ENCODE measurements at regions not wholly inside any gene's neighbourhood (a gene's known extent, or its start where the extent isn't known, plus 50 kb on each side); places are given as distances from the start of the nearest gene placed in this dataset.

DNA sequence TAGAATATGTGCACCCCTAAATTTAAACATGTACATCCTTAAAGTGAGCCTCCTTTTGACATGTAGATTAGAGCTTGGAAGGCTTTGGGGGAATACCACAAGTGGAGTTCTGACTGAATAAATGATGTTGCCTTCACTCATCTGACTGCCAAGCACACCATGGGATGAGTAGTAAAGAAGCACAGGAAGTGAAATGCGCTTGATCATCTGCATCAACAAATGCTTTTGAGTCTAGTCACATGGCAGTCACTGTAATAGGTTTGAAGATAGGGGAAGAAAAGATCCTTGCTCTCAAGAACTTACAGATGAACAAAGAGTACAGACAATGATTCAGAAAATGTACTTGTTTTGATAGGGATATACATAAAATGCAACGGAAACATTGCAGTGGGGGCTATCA lies 62.0 kb upstream of the STARD4 start:
- TF ChIP-seq EEA1 (CRISPR knock-in tag; IDR thresholded peaks at IDR 0.05; ENCODE audit: borderline replicate concordance) (no peak), PTBP1 (IDR thresholded peaks at IDR 0.05; ENCODE audit: low read depth, low read length, poor library complexity, severe bottlenecking) (no peak), CTCF (CRISPR knock-in tag; IDR thresholded peaks at IDR 0.05) (no peak), ZNF224 (CRISPR knock-in tag; IDR thresholded peaks at IDR 0.05) (no peak), RFX1 (IDR thresholded peaks at IDR 0.05) (no peak), GATA4 (IDR thresholded peaks at IDR 0.05; ENCODE audit: borderline replicate concordance, low read depth) (no peak), HDAC2 (CRISPR knock-in tag; IDR thresholded peaks at IDR 0.05) (no peak), POLR2A (IDR thresholded peaks at IDR 0.05; ENCODE audit: insufficient read depth in 1 of 2, low read depth in 2 of 2, low read length in 2 of 2) (no peak)
